ENCODE measurements at regions not wholly inside any gene's neighbourhood (a gene's known extent, or its start where the extent isn't known, plus 50 kb on each side); places are given as distances from the start of the nearest gene placed in this dataset.
A peak's percentile ranks its signal among the peaks of the same experiment; 100 is the strongest.

DNA sequence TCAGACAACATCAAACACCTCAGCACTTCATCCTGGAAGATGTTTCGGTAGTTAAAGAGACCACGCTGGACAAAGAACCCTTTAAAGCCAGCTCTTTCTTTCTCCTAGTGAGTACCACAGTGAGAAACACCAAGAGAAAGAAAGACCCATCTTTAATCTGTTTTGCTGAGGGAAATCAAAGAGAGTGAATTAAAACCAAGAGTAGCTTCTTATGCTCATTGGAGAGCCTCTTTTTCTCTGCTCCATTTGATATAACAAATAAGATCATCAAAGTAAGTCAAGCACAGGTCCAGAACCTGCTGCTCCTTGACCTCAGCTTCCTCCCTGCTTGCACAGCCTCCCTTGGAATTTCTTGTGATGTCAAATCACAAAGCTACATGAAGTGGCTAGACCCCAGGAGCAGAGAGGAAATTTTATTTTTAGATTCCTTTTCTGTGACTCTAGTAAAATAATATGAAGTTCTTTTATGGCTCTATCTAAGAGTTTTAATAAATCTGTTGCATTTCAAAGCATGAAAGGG is 436.4 kb downstream of the C3orf38 start:
- ATAC-seq (ENCODE audit: low FRiP score in 2 of 2) (no peak), DNase-seq (no peak)
- no peaks in the 10 kb centered on the region for H3K9me3 ChIP-seq
- no peaks in the 10 kb centered on the region for H3K36me3 ChIP-seq
- H3K27ac ChIP-seq: no peak overlapping the region
- WGBS, 2 donors: 80 to 91% methylated on average over 2 of the region's 2 CpGs
- H3K4me1 ChIP-seq: no peaks in the 10 kb centered on the region
- TF ChIP-seq EP300 (IDR thresholded peaks at IDR 0.05) (no peak), POLR2AphosphoS5 (IDR thresholded peaks at IDR 0.05) (no peak), CTCF (IDR thresholded peaks at IDR 0.05) (no peak), POLR2A (IDR thresholded peaks at IDR 0.05) (no peak)
- H3K27me3 ChIP-seq: no peaks in the 10 kb centered on the region
- no peak overlapping the region for H3K4me3 ChIP-seq

DNA sequence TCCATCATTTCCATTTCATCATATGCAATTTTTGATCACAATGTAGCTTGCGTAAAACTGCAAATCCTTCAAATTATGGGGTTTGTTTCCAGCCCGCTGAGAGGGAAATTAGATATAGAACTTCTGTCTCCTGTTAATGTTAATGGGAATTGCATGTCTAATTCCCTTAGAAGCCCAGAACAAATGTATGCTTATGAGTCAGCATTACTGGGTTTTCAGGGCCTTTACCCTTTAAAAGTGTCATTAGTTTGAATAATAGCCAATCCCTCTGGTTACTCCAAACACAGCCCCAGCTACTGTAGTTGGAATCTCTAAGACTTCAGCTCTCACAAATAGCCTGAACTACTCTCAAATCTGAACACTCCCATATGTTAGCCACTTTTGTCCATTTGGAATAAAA is 439.4 kb downstream of the C3orf38 start:
- no peak for DNase-seq
- H3K9me3 ChIP-seq: no peaks in the 10 kb centered on the region
- no peak overlapping the region for H3K27ac ChIP-seq
- TF ChIP-seq EP300 (IDR thresholded peaks at IDR 0.05) (no peak), POLR2A (IDR thresholded peaks at IDR 0.05) (no peak), POLR2AphosphoS5 (IDR thresholded peaks at IDR 0.05) (no peak)
- no peaks in the 10 kb centered on the region for H3K27me3 ChIP-seq
- no peaks in the 10 kb centered on the region for H3K36me3 ChIP-seq
- WGBS, 2 donors: 80 to 93% methylated on average over 2 of the region's 2 CpGs
- no peak overlapping the region for H3K4me3 ChIP-seq
- no peak for ATAC-seq (ENCODE audit: low FRiP score in 2 of 2)
- H3K4me1 ChIP-seq: no peaks in the 10 kb centered on the region

GRCh38 chr3:88595026-88595425 is 445.3 kb downstream of the C3orf38 start:
- H3K4me1 ChIP-seq: no peaks in the 10 kb centered on the region
- H3K36me3 ChIP-seq: no peaks in the 10 kb centered on the region
- no peaks in the 10 kb centered on the region for H3K27me3 ChIP-seq
- ATAC-seq (ENCODE audit: low FRiP score in 2 of 2) (no peak), DNase-seq (no peak)
- no peaks in the 10 kb centered on the region for H3K9me3 ChIP-seq
- 15 to 33% methylated on average over 1 of the region's 1 CpG for WGBS, 2 donors
- no peak overlapping the region for H3K4me3 ChIP-seq
- no peak for TF ChIP-seq EP300 (IDR thresholded peaks at IDR 0.05)
- TF ChIP-seq POLR2A (IDR thresholded peaks at IDR 0.05): no peak
- TF ChIP-seq CTCF (IDR thresholded peaks at IDR 0.05): no peak
- TF ChIP-seq POLR2AphosphoS5 (IDR thresholded peaks at IDR 0.05): no peak
- H3K27ac ChIP-seq: no peak overlapping the region

- Histone ChIP-seq H3K9me3 (no peaks in the 10 kb centered on the region), H3K27ac (no peak overlapping the region), H3K27me3 (no peaks in the 10 kb centered on the region), H3K4me3 (no peak overlapping the region), H3K4me1 (no peaks in the 10 kb centered on the region), H3K36me3 (no peaks in the 10 kb centered on the region)
- DNase-seq (no peak), ATAC-seq (ENCODE audit: low FRiP score in 2 of 2) (no peak)
- TF ChIP-seq EP300 (IDR thresholded peaks at IDR 0.05) (no peak), CTCF (IDR thresholded peaks at IDR 0.05) (no peak)
- 87 to 98% methylated on average over 1 of the region's 1 CpG for WGBS, 2 donors
Measured at GRCh38 chr3:88596451-88596850, 446.7 kb downstream of the C3orf38 start.

DNA sequence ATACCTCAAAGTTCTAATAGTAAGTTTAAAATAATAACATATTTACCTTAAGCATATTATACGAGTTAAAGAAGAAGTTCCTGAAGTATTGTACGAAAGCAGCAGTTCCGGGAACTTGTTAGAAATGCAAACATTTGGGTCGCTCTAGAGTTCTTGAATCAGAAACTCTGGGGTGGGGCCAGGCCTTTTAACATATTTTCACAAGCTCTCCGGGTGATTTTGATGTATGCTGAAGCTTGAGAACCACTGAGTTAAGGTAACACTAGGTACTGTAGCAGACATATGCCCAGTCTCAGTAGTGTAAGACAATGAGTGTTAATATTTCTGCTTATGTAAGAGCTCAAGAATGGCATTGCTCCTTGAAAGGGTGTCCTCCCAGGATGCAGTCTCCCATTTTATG is 461.1 kb downstream of the C3orf38 start:
- Histone ChIP-seq H3K27ac (no peak overlapping the region), H3K4me1 (no peaks in the 10 kb centered on the region), H3K9me3 (no peaks in the 10 kb centered on the region), H3K36me3 (no peaks in the 10 kb centered on the region), H3K4me3 (no peak overlapping the region), H3K27me3 (no peaks in the 10 kb centered on the region)
- no peak for TF ChIP-seq EP300 (IDR thresholded peaks at IDR 0.05)
- no peak for TF ChIP-seq POLR2AphosphoS5 (IDR thresholded peaks at IDR 0.05)
- no peak for TF ChIP-seq CTCF (IDR thresholded peaks at IDR 0.05)
- no peak for TF ChIP-seq POLR2A (IDR thresholded peaks at IDR 0.05)
- ATAC-seq (ENCODE audit: low FRiP score in 2 of 2) (no peak), DNase-seq (peak in 1 of 2 donors; percentile 44)
- 67 to 70% methylated on average over 5 of the region's 5 CpGs for WGBS, 2 donors

All from upper lobe of left lung (tissue), 6 donors.